ENCODE measurements at regions not wholly inside any gene's neighbourhood (a gene's known extent, or its start where the extent isn't known, plus 50 kb on each side); places are given as distances from the start of the nearest gene placed in this dataset.

- H2AFZ ChIP-seq (ENCODE audit: low read length), result no peak overlapping the region
- H3K79me2 ChIP-seq (ENCODE audit: insufficient read depth, low read length), result no peaks in the 10 kb centered on the region
- no peaks in the 10 kb centered on the region for H3K9me3 ChIP-seq (ENCODE audit: low read depth, low read length)
- DNase-seq (ENCODE audit: insufficient read length, low spot score, missing footprints), result no peak
- TF ChIP-seq, protein P1, sequence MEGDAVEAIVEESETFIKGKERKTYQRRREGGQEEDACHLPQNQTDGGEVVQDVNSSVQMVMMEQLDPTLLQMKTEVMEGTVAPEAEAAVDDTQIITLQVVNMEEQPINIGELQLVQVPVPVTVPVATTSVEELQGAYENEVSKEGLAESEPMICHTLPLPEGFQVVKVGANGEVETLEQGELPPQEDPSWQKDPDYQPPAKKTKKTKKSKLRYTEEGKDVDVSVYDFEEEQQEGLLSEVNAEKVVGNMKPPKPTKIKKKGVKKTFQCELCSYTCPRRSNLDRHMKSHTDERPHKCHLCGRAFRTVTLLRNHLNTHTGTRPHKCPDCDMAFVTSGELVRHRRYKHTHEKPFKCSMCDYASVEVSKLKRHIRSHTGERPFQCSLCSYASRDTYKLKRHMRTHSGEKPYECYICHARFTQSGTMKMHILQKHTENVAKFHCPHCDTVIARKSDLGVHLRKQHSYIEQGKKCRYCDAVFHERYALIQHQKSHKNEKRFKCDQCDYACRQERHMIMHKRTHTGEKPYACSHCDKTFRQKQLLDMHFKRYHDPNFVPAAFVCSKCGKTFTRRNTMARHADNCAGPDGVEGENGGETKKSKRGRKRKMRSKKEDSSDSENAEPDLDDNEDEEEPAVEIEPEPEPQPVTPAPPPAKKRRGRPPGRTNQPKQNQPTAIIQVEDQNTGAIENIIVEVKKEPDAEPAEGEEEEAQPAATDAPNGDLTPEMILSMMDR (IDR thresholded peaks at IDR 0.05; ENCODE audit: extremely low read depth, low read depth, low read length), result no peak
- H3K4me2 ChIP-seq (ENCODE audit: insufficient read depth, low read length), result no peak overlapping the region
- H3K36me3 ChIP-seq (ENCODE audit: insufficient read depth, low read length), result no peaks in the 10 kb centered on the region
- H3K27me3 ChIP-seq (ENCODE audit: insufficient read depth, low read length), result no peaks in the 10 kb centered on the region
- H4K20me1 ChIP-seq (ENCODE audit: insufficient read depth, low read length), result no peaks in the 10 kb centered on the region
- H3K27ac ChIP-seq (ENCODE audit: low read depth, low read length), result no peak overlapping the region
- H3K4me3 ChIP-seq (ENCODE audit: insufficient read depth, low read length), result no peak overlapping the region
- no peaks in the 10 kb centered on the region for H3K4me1 ChIP-seq (ENCODE audit: insufficient read depth, low read length)
Observed at GRCh38 chr1:71285529-71285928, 204.7 kb upstream of the ZRANB2 start.

DNA sequence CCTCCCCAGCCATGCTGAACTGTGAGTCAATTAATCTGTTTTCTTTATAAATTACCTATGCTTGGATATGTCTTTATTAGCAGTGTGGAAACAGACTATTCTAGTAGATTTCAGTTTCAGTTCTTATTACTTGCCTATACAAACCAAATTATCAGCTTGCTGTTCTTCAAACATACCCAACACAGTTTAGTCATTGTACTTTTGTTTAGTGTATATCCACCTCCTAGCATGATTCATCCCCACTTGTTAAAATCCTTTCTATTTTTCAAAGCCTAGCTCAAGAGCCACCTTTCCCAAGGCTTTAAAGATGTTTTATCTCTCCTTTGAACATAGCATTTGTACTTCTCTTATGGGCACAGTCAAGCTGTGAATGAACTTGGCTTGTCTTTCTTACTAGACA lies 195.6 kb upstream of the ZRANB2 start:
- TF ChIP-seq, protein P1 (IDR thresholded peaks at IDR 0.05; ENCODE audit: extremely low read depth, low read depth, low read length), result no peak
- H4K20me1 ChIP-seq (ENCODE audit: insufficient read depth, low read length), result no peaks in the 10 kb centered on the region
- H3K9me3 ChIP-seq (ENCODE audit: low read depth, low read length), result no peaks in the 10 kb centered on the region
- no peak for DNase-seq (ENCODE audit: insufficient read length, low spot score, missing footprints)
- no peak overlapping the region for H2AFZ ChIP-seq (ENCODE audit: low read length)
- no peak overlapping the region for H3K4me3 ChIP-seq (ENCODE audit: insufficient read depth, low read length)
- no peak overlapping the region for H3K4me2 ChIP-seq (ENCODE audit: insufficient read depth, low read length)
- H3K79me2 ChIP-seq (ENCODE audit: insufficient read depth, low read length), result no peaks in the 10 kb centered on the region
- H3K36me3 ChIP-seq (ENCODE audit: insufficient read depth, low read length), result no peaks in the 10 kb centered on the region
- no peak overlapping the region for H3K27ac ChIP-seq (ENCODE audit: low read depth, low read length)
- no peaks in the 10 kb centered on the region for H3K4me1 ChIP-seq (ENCODE audit: insufficient read depth, low read length)
- H3K27me3 ChIP-seq (ENCODE audit: insufficient read depth, low read length), result no peaks in the 10 kb centered on the region

GRCh38 chr1:71273334-71273733 lies 192.5 kb upstream of the ZRANB2 start:
- Histone ChIP-seq H3K4me1 (ENCODE audit: insufficient read depth, low read length) (no peaks in the 10 kb centered on the region), H4K20me1 (ENCODE audit: insufficient read depth, low read length) (no peaks in the 10 kb centered on the region), H3K27me3 (ENCODE audit: insufficient read depth, low read length) (no peaks in the 10 kb centered on the region), H3K4me3 (ENCODE audit: insufficient read depth, low read length) (no peak overlapping the region), H3K36me3 (ENCODE audit: insufficient read depth, low read length) (no peaks in the 10 kb centered on the region), H3K79me2 (ENCODE audit: insufficient read depth, low read length) (no peaks in the 10 kb centered on the region), H3K9me3 (ENCODE audit: low read depth, low read length) (no peaks in the 10 kb centered on the region), H3K27ac (ENCODE audit: low read depth, low read length) (no peak overlapping the region), H3K4me2 (ENCODE audit: insufficient read depth, low read length) (no peak overlapping the region), H2AFZ (ENCODE audit: low read length) (no peak overlapping the region)
- no peak for DNase-seq (ENCODE audit: insufficient read length, low spot score, missing footprints)
- TF ChIP-seq, protein P1 (IDR thresholded peaks at IDR 0.05; ENCODE audit: extremely low read depth, low read depth, low read length), result no peak

DNA sequence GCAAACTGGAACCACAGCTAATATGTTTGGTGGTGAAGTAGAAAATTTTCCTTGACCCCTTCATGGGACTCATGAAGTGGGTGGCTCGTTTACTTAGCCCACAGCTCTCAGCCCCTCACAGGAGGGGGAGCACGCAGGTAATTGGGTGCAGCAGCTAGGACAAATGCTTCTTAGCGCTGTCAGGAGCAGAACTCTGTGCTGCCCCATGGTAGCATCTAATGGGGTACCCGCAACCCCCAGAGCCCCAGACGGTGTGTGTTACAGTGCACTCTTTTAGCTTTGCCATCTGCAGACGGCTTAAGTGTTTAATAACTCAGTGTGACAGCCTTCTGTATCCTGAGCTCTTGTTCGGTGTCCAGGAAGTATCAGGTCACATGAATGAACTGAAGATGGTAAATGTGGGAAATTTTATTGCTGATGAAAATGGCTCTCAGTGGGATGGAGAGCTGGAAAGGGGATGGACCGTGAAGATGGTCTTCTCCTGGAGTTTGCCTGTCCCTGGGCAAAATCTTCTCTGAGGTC lies 189.6 kb upstream of the ZRANB2 start:
- Histone ChIP-seq H3K4me1 (ENCODE audit: insufficient read depth, low read length) (no peaks in the 10 kb centered on the region), H3K4me2 (ENCODE audit: insufficient read depth, low read length) (no peak overlapping the region), H3K36me3 (ENCODE audit: insufficient read depth, low read length) (no peaks in the 10 kb centered on the region), H3K27ac (ENCODE audit: low read depth, low read length) (no peak overlapping the region), H3K27me3 (ENCODE audit: insufficient read depth, low read length) (no peaks in the 10 kb centered on the region), H3K9me3 (ENCODE audit: low read depth, low read length) (no peaks in the 10 kb centered on the region), H3K4me3 (ENCODE audit: insufficient read depth, low read length) (no peak overlapping the region), H3K79me2 (ENCODE audit: insufficient read depth, low read length) (no peaks in the 10 kb centered on the region), H4K20me1 (ENCODE audit: insufficient read depth, low read length) (no peaks in the 10 kb centered on the region), H2AFZ (ENCODE audit: low read length) (no peak overlapping the region)
- TF ChIP-seq, protein P1 (IDR thresholded peaks at IDR 0.05; ENCODE audit: extremely low read depth, low read depth, low read length), result no peak
- DNase-seq (ENCODE audit: insufficient read length, low spot score, missing footprints), result no peak
